ENCODE measurements at regions not wholly inside any gene's neighbourhood (a gene's known extent, or its start where the extent isn't known, plus 50 kb on each side); places are given as distances from the start of the nearest gene placed in this dataset.
A peak's percentile ranks its signal among the peaks of the same experiment; 100 is the strongest.

GRCh38 chr1:9435153-9435636 lies 104.1 kb upstream of the SLC25A33 start:
- no peak overlapping the region for H3K9ac ChIP-seq
- H2AFZ ChIP-seq = no peak overlapping the region
- in situ Hi-C loops (cut with MboI) = no loop called here
- no peak for TF ChIP-seq EZH2phosphoT487 (IDR thresholded peaks at IDR 0.05; ENCODE audit: insufficient read depth, low read depth)
- no peak for TF ChIP-seq EZH2 (IDR thresholded peaks at IDR 0.05; ENCODE audit: insufficient read depth, poor library complexity, severe bottlenecking)
- peaks cover 9% of the 10 kb centered on the region; the same call in 1 of the 2 replicates for H3F3A ChIP-seq (ENCODE audit: insufficient read depth)
- H3K36me3 ChIP-seq (ENCODE audit: low read depth) = no peaks in the 10 kb centered on the region
- no peaks in the 10 kb centered on the region for H3K9me2 ChIP-seq (ENCODE audit: insufficient read depth)
- no peaks in the 10 kb centered on the region for H3K79me2 ChIP-seq (ENCODE audit: insufficient read depth)
- H3K27me3 ChIP-seq (replicated peaks; ENCODE audit: insufficient read depth) = no peaks in the 10 kb centered on the region
- H3K27ac ChIP-seq = no peak overlapping the region
- no peak overlapping the region for H3K4me3 ChIP-seq
- H3K4me1 ChIP-seq (ENCODE audit: insufficient read depth) = peaks cover 16% of the 10 kb centered on the region
- H3K4me2 ChIP-seq (ENCODE audit: unreplicated experiment) = no peak overlapping the region
- no peaks in the 10 kb centered on the region for H3K9me3 ChIP-seq (ENCODE audit: low read depth)
- DNase-seq = no peak
- no peaks in the 10 kb centered on the region for H4K20me1 ChIP-seq (ENCODE audit: insufficient read depth)
- 31 to 32% methylated on average over 4 of the region's 4 CpGs for WGBS, 2 experiments (ENCODE audit: low coverage in 1 of 2, low lambda C conversion rate in 2 of 2, missing lambda C conversion rate in 2 of 2)

DNA sequence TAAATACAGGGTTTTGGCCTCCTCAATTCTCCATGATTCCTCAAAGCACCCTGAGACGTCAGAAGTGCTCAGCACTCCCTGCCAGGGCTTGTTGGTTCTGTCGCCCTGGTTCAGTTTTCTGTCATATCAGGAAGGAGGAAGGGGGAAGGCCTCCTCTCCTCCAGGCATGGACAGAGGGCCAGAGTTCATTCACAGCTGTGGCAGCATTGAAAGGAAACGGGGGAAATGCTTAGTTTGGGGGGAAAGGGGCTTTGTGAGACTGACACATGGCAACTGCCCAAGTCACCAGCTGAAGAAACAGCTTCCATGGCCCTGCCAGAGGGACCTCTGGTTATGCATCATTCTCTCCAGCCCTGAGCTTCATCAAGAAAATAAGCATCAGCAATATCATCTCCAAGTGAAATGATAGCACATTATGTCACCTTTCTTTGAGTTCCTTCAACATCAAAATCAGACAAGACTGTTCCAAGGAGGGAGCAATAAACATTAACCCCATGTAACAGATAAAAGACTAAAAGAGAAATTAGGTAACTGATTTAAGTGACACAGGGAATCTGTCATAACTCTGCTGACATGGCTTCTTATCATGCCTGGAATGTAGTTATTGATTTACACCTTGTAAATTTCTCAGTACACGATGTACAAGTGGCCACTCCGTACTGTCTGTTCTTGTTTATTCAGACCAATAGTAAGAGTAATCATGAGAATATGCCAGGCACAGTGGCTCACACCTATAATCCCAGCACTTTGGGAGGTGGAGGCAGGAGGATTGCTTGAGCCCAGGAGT lies 103.2 kb upstream of the SLC25A33 start:
- H3F3A ChIP-seq (ENCODE audit: insufficient read depth) = peaks cover 9% of the 10 kb centered on the region; the same call in 1 of the 2 replicates
- no peak overlapping the region for H3K4me2 ChIP-seq (ENCODE audit: unreplicated experiment)
- H3K9me3 ChIP-seq (ENCODE audit: low read depth) = no peaks in the 10 kb centered on the region
- H3K79me2 ChIP-seq (ENCODE audit: insufficient read depth) = no peaks in the 10 kb centered on the region
- in situ Hi-C loops (cut with MboI) = no loop called here
- WGBS, 2 experiments (ENCODE audit: low coverage in 1 of 2, low lambda C conversion rate in 2 of 2, missing lambda C conversion rate in 2 of 2) = 62 to 68% methylated on average over 5 of the region's 5 CpGs
- no peaks in the 10 kb centered on the region for H3K27me3 ChIP-seq (replicated peaks; ENCODE audit: insufficient read depth)
- DNase-seq = no peak
- H4K20me1 ChIP-seq (ENCODE audit: insufficient read depth) = no peaks in the 10 kb centered on the region
- TF ChIP-seq EZH2 (IDR thresholded peaks at IDR 0.05; ENCODE audit: insufficient read depth, poor library complexity, severe bottlenecking) (no peak), EZH2phosphoT487 (IDR thresholded peaks at IDR 0.05; ENCODE audit: insufficient read depth, low read depth) (no peak)
- H3K4me3 ChIP-seq = no peak overlapping the region
- H3K9ac ChIP-seq = no peak overlapping the region
- H3K36me3 ChIP-seq (ENCODE audit: low read depth) = no peaks in the 10 kb centered on the region
- no peak overlapping the region for H2AFZ ChIP-seq
- no peak overlapping the region for H3K27ac ChIP-seq
- peaks cover 16% of the 10 kb centered on the region for H3K4me1 ChIP-seq (ENCODE audit: insufficient read depth)
- H3K9me2 ChIP-seq (ENCODE audit: insufficient read depth) = no peaks in the 10 kb centered on the region

DNA sequence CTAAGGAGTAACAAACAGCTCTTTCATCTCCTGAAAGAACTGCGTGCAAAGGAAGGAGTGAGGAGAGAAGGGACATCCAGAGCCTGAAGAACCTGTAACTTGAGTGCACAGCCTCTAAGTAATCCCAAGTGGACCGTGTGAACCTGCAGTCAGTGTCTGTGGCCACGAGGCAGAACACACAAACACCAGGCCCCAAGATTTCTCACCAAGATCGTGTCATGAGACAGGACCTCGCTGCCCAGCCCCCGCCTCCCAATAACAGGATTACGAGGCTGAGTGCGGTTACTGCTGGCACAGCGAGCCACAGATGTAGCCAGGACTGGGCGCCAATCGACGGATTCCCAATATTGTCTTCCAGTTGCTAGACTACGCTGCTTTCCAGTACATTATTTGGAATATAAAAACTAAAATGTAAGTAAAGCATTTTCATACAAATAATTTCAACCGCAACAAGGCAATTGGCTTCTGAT lies 101.3 kb upstream of the SLC25A33 start:
- WGBS, 2 experiments (ENCODE audit: low coverage in 1 of 2, low lambda C conversion rate in 2 of 2, missing lambda C conversion rate in 2 of 2) = 7 to 9% methylated on average over 13 to 14 of the region's 14 CpGs
- Histone ChIP-seq H3K9me2 (ENCODE audit: insufficient read depth) (no peaks in the 10 kb centered on the region), H3K27me3 (replicated peaks; ENCODE audit: insufficient read depth) (no peaks in the 10 kb centered on the region), H2AFZ (peak overlapping the region; percentile 69), H3K4me2 (ENCODE audit: unreplicated experiment) (peak overlapping the region; percentile 55), H3F3A (ENCODE audit: insufficient read depth) (peaks cover 9% of the 10 kb centered on the region; the same call in 1 of the 2 replicates), H3K27ac (peak overlapping the region; percentile 62), H3K4me1 (ENCODE audit: insufficient read depth) (peaks cover 16% of the 10 kb centered on the region), H3K4me3 (peak overlapping the region; percentile 34; the same call in 1 of the 2 replicates), H3K79me2 (ENCODE audit: insufficient read depth) (no peaks in the 10 kb centered on the region), H3K36me3 (ENCODE audit: low read depth) (no peaks in the 10 kb centered on the region), H3K9ac (peak overlapping the region; percentile 63), H3K9me3 (ENCODE audit: low read depth) (no peaks in the 10 kb centered on the region), H4K20me1 (ENCODE audit: insufficient read depth) (no peaks in the 10 kb centered on the region)
- in situ Hi-C loops (cut with MboI) = no loop called here
- peak; percentile 87 for DNase-seq
- TF ChIP-seq EZH2 (IDR thresholded peaks at IDR 0.05; ENCODE audit: insufficient read depth, poor library complexity, severe bottlenecking) (no peak), EZH2phosphoT487 (IDR thresholded peaks at IDR 0.05; ENCODE audit: insufficient read depth, low read depth) (no peak)

- H3K4me1 ChIP-seq (ENCODE audit: insufficient read depth) = peaks cover 16% of the 10 kb centered on the region
- no peaks in the 10 kb centered on the region for H3K79me2 ChIP-seq (ENCODE audit: insufficient read depth)
- peak overlapping the region; percentile 55 for H3K4me2 ChIP-seq (ENCODE audit: unreplicated experiment)
- DNase-seq = peak; percentile 87
- peak overlapping the region; percentile 69 for H2AFZ ChIP-seq
- no peaks in the 10 kb centered on the region for H3K9me3 ChIP-seq (ENCODE audit: low read depth)
- peak overlapping the region; percentile 62 for H3K27ac ChIP-seq
- no peak for TF ChIP-seq EZH2 (IDR thresholded peaks at IDR 0.05; ENCODE audit: insufficient read depth, poor library complexity, severe bottlenecking)
- TF ChIP-seq EZH2phosphoT487 (IDR thresholded peaks at IDR 0.05; ENCODE audit: insufficient read depth, low read depth) = no peak
- peaks cover 9% of the 10 kb centered on the region; the same call in 1 of the 2 replicates for H3F3A ChIP-seq (ENCODE audit: insufficient read depth)
- H3K9ac ChIP-seq = peak overlapping the region; percentile 63
- in situ Hi-C loops (cut with MboI) = no loop called here
- no peaks in the 10 kb centered on the region for H3K9me2 ChIP-seq (ENCODE audit: insufficient read depth)
- no peaks in the 10 kb centered on the region for H3K36me3 ChIP-seq (ENCODE audit: low read depth)
- no peaks in the 10 kb centered on the region for H4K20me1 ChIP-seq (ENCODE audit: insufficient read depth)
- H3K4me3 ChIP-seq = peak overlapping the region; percentile 34; the same call in 1 of the 2 replicates
- WGBS, 2 experiments (ENCODE audit: low coverage in 1 of 2, low lambda C conversion rate in 2 of 2, missing lambda C conversion rate in 2 of 2) = 5% methylated on average over 12 of the region's 12 CpGs
- H3K27me3 ChIP-seq (replicated peaks; ENCODE audit: insufficient read depth) = no peaks in the 10 kb centered on the region
Measured at GRCh38 chr1:9438431-9439073, 100.7 kb upstream of the SLC25A33 start.

All from GM23248 (cell line).